ENCODE measurements at regions not wholly inside any gene's neighbourhood (a gene's known extent, or its start where the extent isn't known, plus 50 kb on each side); places are given as distances from the start of the nearest gene placed in this dataset.

- no peaks in the 10 kb centered on the region for H3K36me3 ChIP-seq (ENCODE audit: insufficient read depth, low read length)
- H3K27me3 Mint-ChIP-seq: no peaks in the 10 kb centered on the region
- H3K4me1 Mint-ChIP-seq: peaks cover 15 to 36% (median 25%) of the 10 kb centered on the region in 3 donors
- DNase-seq: no peak
- ChIA-PET CTCF (no interaction called here), POLR2A (no interaction called here)
- peaks cover 0 to 5% (median 3%) of the 10 kb centered on the region in 3 donors for H3K36me3 Mint-ChIP-seq
- H3K27ac ChIP-seq (ENCODE audit: low read depth, low read length): no peak overlapping the region
- H3K9me3 ChIP-seq (ENCODE audit: low read length): no peaks in the 10 kb centered on the region
- H3K4me3 ChIP-seq (ENCODE audit: low read length): no peak overlapping the region
- H3K27ac Mint-ChIP-seq: peak overlapping the region in 1 of 8 donors; percentile 2
- no peaks in the 10 kb centered on the region for H3K9me3 Mint-ChIP-seq
- no peaks in the 10 kb centered on the region for H3K27me3 ChIP-seq (ENCODE audit: insufficient read depth, low read length, poor library complexity, severe bottlenecking)
- no peak overlapping the region for H3K4me3 Mint-ChIP-seq
- H3K4me1 ChIP-seq (ENCODE audit: insufficient read depth, low read length): peaks cover 15% of the 10 kb centered on the region
These were observed 231.0 kb upstream of the JUN start for GRCh38 chr1:59014827-59015226.

GRCh38 chr1:59015708-59016107 lies 231.9 kb upstream of the JUN start:
- Mint-ChIP-seq H3K36me3 (peaks cover 0 to 6% (median 5%) of the 10 kb centered on the region in 3 donors), H3K27ac (no peak overlapping the region), H3K4me1 (peaks cover 24 to 45% (median 34%) of the 10 kb centered on the region in 3 donors), H3K9me3 (no peaks in the 10 kb centered on the region), H3K27me3 (no peaks in the 10 kb centered on the region), H3K4me3 (no peak overlapping the region)
- Histone ChIP-seq H3K27me3 (ENCODE audit: insufficient read depth, low read length, poor library complexity, severe bottlenecking) (no peaks in the 10 kb centered on the region), H3K4me3 (ENCODE audit: low read length) (no peak overlapping the region), H3K9me3 (ENCODE audit: low read length) (no peaks in the 10 kb centered on the region), H3K36me3 (ENCODE audit: insufficient read depth, low read length) (no peaks in the 10 kb centered on the region), H3K4me1 (ENCODE audit: insufficient read depth, low read length) (peaks cover 23% of the 10 kb centered on the region), H3K27ac (ENCODE audit: low read depth, low read length) (no peak overlapping the region)
- ChIA-PET POLR2A (no interaction called here), CTCF (no interaction called here)
- no peak for DNase-seq

DNA sequence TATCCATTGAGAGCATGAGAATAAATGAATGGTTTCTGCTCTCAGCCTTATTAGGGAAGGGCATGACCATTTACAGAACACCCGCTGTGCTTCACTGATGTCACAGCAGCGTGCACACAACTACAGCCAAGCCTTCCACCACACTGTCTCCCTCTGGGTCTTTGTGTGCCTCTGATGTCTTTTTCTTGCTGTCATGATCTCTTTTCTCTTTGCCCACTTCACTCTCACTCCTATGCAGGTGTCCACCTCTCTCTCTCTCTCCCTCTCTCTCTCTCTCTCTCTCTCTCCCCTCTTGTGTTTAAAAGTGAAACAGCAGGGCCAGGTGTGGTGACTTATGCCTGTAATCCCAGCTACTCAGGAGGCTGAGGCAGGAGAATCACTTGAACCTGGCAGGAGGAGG lies 232.5 kb upstream of the JUN start:
- ChIA-PET CTCF (interaction anchor here (1.1 kb wide), 1 partner anchor 55 kb away, joined by 3 read pairs; no protein-coding TSS in a partner anchor), POLR2A (interaction anchor here (0.7 kb wide), 1 partner anchor 192 kb away, joined by 3 read pairs; no protein-coding TSS in a partner anchor)
- Histone ChIP-seq H3K27ac (ENCODE audit: low read depth, low read length) (no peak overlapping the region), H3K4me3 (ENCODE audit: low read length) (no peak overlapping the region), H3K27me3 (ENCODE audit: insufficient read depth, low read length, poor library complexity, severe bottlenecking) (no peaks in the 10 kb centered on the region), H3K36me3 (ENCODE audit: insufficient read depth, low read length) (no peaks in the 10 kb centered on the region), H3K9me3 (ENCODE audit: low read length) (no peaks in the 10 kb centered on the region), H3K4me1 (ENCODE audit: insufficient read depth, low read length) (peaks cover 26% of the 10 kb centered on the region)
- Mint-ChIP-seq H3K36me3 (peaks cover 0 to 6% (median 5%) of the 10 kb centered on the region in 3 donors), H3K27me3 (no peaks in the 10 kb centered on the region), H3K4me1 (peaks cover 29 to 51% (median 38%) of the 10 kb centered on the region in 3 donors), H3K4me3 (no peak overlapping the region), H3K9me3 (no peaks in the 10 kb centered on the region), H3K27ac (no peak overlapping the region)
- no peak for DNase-seq

GRCh38 chr1:59017501-59018231 lies 233.8 kb upstream of the JUN start:
- no peak for DNase-seq
- CTCF ChIA-PET: no interaction called here

DNA sequence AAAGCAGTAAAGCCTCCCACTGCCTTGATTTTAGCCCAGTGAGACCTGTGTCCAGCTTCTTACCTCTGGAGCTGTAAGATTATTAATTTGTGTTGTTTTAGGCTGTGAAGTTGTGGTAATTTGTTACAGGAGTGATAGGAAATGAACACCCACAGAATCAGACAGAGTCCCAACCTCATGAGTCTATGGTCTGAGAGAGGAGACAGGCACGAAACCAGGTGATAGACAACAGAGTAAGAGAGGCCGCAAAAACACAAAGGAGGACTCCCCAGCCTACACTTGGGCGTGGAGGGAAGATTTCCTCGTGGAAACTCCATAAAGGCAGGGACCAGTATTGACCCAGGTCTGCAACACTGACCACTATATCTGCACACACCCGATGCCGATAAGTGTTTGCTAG lies 234.6 kb upstream of the JUN start:
- H3K36me3 ChIP-seq (ENCODE audit: insufficient read depth, low read length): no peaks in the 10 kb centered on the region
- no peaks in the 10 kb centered on the region for H3K9me3 ChIP-seq (ENCODE audit: low read length)
- peak overlapping the region; percentile 8 for H3K4me3 ChIP-seq (ENCODE audit: low read length)
- Mint-ChIP-seq H3K27ac (peak overlapping the region; percentile 51 to 95 (median 76)), H3K9me3 (no peaks in the 10 kb centered on the region), H3K36me3 (peaks cover 0 to 9% (median 6%) of the 10 kb centered on the region in 3 donors), H3K4me3 (peak overlapping the region in 6 of 7 donors; percentile 44 to 76 (median 56)), H3K27me3 (no peaks in the 10 kb centered on the region), H3K4me1 (peaks cover 31 to 41% (median 38%) of the 10 kb centered on the region in 3 donors)
- no peak for DNase-seq
- no peaks in the 10 kb centered on the region for H3K27me3 ChIP-seq (ENCODE audit: insufficient read depth, low read length, poor library complexity, severe bottlenecking)
- H3K4me1 ChIP-seq (ENCODE audit: insufficient read depth, low read length): peaks cover 26% of the 10 kb centered on the region
- no peak overlapping the region for H3K27ac ChIP-seq (ENCODE audit: low read depth, low read length)
- CTCF ChIA-PET: no interaction called here
- POLR2A ChIA-PET: interaction anchor here (1.6 kb wide), 1 partner anchor 235 kb away, joined by 5 read pairs; the partner anchor contains the start of gene JUN

More at GRCh38 chr1:59017501-59018231, 233.8 kb upstream of the JUN start:
- H3K9me3 Mint-ChIP-seq: no peaks in the 10 kb centered on the region
- H3K36me3 ChIP-seq (ENCODE audit: insufficient read depth, low read length): no peaks in the 10 kb centered on the region
- H3K27ac Mint-ChIP-seq: peak overlapping the region in 1 of 8 donors; percentile 58
- H3K4me1 ChIP-seq (ENCODE audit: insufficient read depth, low read length): peaks cover 26% of the 10 kb centered on the region
- no peak overlapping the region for H3K4me3 ChIP-seq (ENCODE audit: low read length)
- POLR2A ChIA-PET: no interaction called here
- no peaks in the 10 kb centered on the region for H3K9me3 ChIP-seq (ENCODE audit: low read length)
- H3K27me3 ChIP-seq (ENCODE audit: insufficient read depth, low read length, poor library complexity, severe bottlenecking): no peaks in the 10 kb centered on the region
- peaks cover 0 to 9% (median 6%) of the 10 kb centered on the region in 3 donors for H3K36me3 Mint-ChIP-seq
- H3K27ac ChIP-seq (ENCODE audit: low read depth, low read length): no peak overlapping the region
- no peaks in the 10 kb centered on the region for H3K27me3 Mint-ChIP-seq
- no peak overlapping the region for H3K4me3 Mint-ChIP-seq
- peaks cover 29 to 45% (median 38%) of the 10 kb centered on the region in 3 donors for H3K4me1 Mint-ChIP-seq

- ChIA-PET POLR2A (interaction anchor here (1.6 kb wide), 1 partner anchor 235 kb away, joined by 5 read pairs; the partner anchor contains the start of gene JUN), CTCF (no interaction called here)
- Mint-ChIP-seq H3K9me3 (no peaks in the 10 kb centered on the region), H3K4me1 (peaks cover 31 to 41% (median 38%) of the 10 kb centered on the region in 3 donors), H3K36me3 (peaks cover 0 to 9% (median 6%) of the 10 kb centered on the region in 3 donors), H3K27me3 (no peaks in the 10 kb centered on the region), H3K4me3 (peak overlapping the region in 5 of 7 donors; percentile 51 to 76 (median 58)), H3K27ac (peak overlapping the region; percentile 51 to 98 (median 76))
- Histone ChIP-seq H3K36me3 (ENCODE audit: insufficient read depth, low read length) (no peaks in the 10 kb centered on the region), H3K27ac (ENCODE audit: low read depth, low read length) (no peak overlapping the region), H3K4me3 (ENCODE audit: low read length) (no peak overlapping the region), H3K4me1 (ENCODE audit: insufficient read depth, low read length) (peaks cover 26% of the 10 kb centered on the region), H3K9me3 (ENCODE audit: low read length) (no peaks in the 10 kb centered on the region), H3K27me3 (ENCODE audit: insufficient read depth, low read length, poor library complexity, severe bottlenecking) (no peaks in the 10 kb centered on the region)
- DNase-seq: no peak
These were observed 235.0 kb upstream of the JUN start for GRCh38 chr1:59018860-59019259.

DNA sequence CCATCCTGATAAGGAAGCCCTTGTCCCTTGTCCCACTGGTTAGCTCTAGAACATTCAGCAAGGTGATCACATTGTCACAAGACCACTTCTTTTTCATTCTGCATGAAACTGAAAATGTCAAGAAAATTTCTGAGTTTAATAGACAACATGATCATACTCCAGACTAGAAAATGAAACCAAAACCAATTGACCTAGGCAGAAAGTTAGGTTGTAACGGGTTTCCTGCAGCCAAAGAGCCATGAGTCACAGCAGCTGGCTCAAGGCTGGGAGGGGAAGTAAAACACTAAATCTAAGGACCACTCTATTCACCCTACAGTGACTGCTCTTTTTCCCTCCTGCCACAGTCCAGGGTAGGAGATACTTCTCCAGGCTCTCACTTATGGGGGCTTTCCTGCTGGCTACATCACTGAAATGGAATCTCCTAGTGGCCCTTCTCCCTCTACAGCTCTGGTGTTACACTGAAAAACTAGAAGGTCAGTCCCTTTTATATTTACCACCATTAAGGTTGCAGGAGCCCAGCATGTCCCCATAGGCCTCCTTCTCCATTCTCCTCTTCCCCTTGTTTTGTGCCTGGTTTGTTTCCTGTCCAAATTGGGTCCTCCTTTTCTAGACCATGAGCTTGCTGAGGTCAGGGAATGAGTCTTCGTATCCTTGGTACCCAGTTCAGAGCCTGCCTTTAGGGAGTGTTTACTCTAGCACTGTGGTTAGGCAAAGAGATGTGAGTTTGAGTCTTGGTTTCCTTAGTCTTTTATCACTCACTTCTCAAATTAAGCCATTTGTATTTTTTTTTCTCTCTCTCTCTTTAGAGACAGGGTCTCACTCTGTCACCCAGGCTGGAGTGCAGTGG lies 236.5 kb upstream of the JUN start:
- H3K36me3 Mint-ChIP-seq: peaks cover 0 to 9% (median 6%) of the 10 kb centered on the region in 3 donors
- peak; percentile 15 to 67 (median 44) for DNase-seq
- CTCF ChIA-PET: interaction anchor here (1.2 kb wide), 1 partner anchor 237 kb away, joined by 3 read pairs; the partner anchor contains the start of gene JUN
- no peaks in the 10 kb centered on the region for H3K36me3 ChIP-seq (ENCODE audit: insufficient read depth, low read length)
- H3K9me3 ChIP-seq (ENCODE audit: low read length): no peaks in the 10 kb centered on the region
- no peaks in the 10 kb centered on the region for H3K27me3 Mint-ChIP-seq
- POLR2A ChIA-PET: interaction anchor here (0.9 to 1.6 kb wide), 2 partner anchors 26 to 237 kb away, joined by 3 to 5 read pairs; partner anchors contain the start of gene JUN
- H3K9me3 Mint-ChIP-seq: no peaks in the 10 kb centered on the region
- H3K4me3 ChIP-seq (ENCODE audit: low read length): peak overlapping the region; percentile 62
- peaks cover 26% of the 10 kb centered on the region for H3K4me1 ChIP-seq (ENCODE audit: insufficient read depth, low read length)
- peak overlapping the region; percentile 69 to 88 (median 82) for H3K4me3 Mint-ChIP-seq
- peaks cover 31 to 41% (median 35%) of the 10 kb centered on the region in 3 donors for H3K4me1 Mint-ChIP-seq
- H3K27me3 ChIP-seq (ENCODE audit: insufficient read depth, low read length, poor library complexity, severe bottlenecking): no peaks in the 10 kb centered on the region
- H3K27ac Mint-ChIP-seq: peak overlapping the region; percentile 80 to 99 (median 94)
- H3K27ac ChIP-seq (ENCODE audit: low read depth, low read length): peak overlapping the region; percentile 60
